Erythroblast (primary cell): ENCODE measurements at regions not wholly inside any gene's neighbourhood (a gene's known extent, or its start where the extent isn't known, plus 50 kb on each side); places are given as distances from the start of the nearest gene placed in this dataset.

ENCODE experiments used
- GATA1 ChIP-seq: IDR thresholded peaks from 2 replicates; pipeline ENCODE4 v1.6.1; 2011; ENCODE audit warnings: low read depth, mild to moderate bottlenecking, control low read depth, low read length, moderate library complexity
- POLR2A ChIP-seq: IDR thresholded peaks from 2 replicates; pipeline ENCODE4 v1.6.1; 2011; ENCODE audit warnings: mild to moderate bottlenecking, low read length

DNA sequence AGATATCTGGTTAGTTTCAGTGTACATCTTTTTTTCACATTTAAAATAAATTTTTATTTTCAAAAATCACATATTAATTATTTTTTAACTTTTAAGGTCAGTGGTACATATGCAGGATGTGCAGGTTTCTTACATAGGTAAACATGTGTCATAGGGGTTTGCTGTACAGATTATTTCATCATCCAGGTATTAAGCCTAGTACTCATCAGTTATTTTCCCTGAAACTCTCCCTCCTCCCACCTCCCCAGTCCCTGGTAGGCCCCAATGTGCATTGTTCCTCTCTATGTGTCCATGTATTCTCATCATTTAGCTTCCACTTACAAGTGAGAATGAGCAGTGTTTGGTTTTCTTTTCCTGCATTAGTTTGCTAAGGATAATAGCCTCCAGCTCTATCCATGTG, 323.0 kb downstream of the C7orf25 start:
- no peak for TF ChIP-seq POLR2A
- no peak for TF ChIP-seq GATA1
